ENCODE measurements at regions not wholly inside any gene's neighbourhood (a gene's known extent, or its start where the extent isn't known, plus 50 kb on each side); places are given as distances from the start of the nearest gene placed in this dataset.

GRCh38 chr6:115001731-115002350 lies 659.0 kb upstream of the HS3ST5 start:
- TF ChIP-seq POLR2A (IDR thresholded peaks at IDR 0.05; ENCODE audit: low read length) (no peak), GATA1 (IDR thresholded peaks at IDR 0.05; ENCODE audit: low read depth, low read length) (no peak)
